ENCODE measurements at regions not wholly inside any gene's neighbourhood (a gene's known extent, or its start where the extent isn't known, plus 50 kb on each side); places are given as distances from the start of the nearest gene placed in this dataset.

- TF ChIP-seq POLR2A (IDR thresholded peaks at IDR 0.05) (no peak), CTCF (IDR thresholded peaks at IDR 0.05) (no peak)
These were observed 89.3 kb upstream of the EEF1E1 start for GRCh38 chr6:8191629-8192028.

All from uterus (tissue), 2 donors.